ENCODE measurements at regions not wholly inside any gene's neighbourhood (a gene's known extent, or its start where the extent isn't known, plus 50 kb on each side); places are given as distances from the start of the nearest gene placed in this dataset.
A peak's percentile ranks its signal among the peaks of the same experiment; 100 is the strongest.
"Not testable (repeated sequence)": the region's sequence is repeated elsewhere in the genome, so short reads cannot be mapped to it uniquely, and the experiment has no call there.

DNA sequence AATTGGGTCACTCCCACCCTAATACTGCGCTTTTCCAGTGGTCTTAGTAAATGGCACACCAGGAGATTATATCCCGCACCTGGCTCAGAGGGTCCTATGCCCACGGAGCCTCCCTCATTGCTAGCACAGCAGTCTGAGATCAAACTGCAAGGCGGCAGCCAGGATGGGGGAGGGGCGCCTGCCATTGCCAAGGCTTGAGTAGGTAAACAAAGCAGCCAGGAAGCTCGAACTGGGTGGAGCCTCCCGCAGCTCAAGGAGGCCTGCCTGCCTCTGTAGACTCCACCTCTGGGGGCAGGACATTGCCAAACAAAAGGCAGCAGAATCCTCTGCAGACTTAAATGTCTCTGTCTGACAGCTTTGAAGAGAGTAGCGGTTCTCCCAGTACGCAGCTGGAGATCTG, 52.4 kb upstream of the PMPCB start:
- H3K27ac Mint-ChIP-seq; H3K4me3 ChIP-seq (ENCODE audit: low read length); H3K27me3 ChIP-seq (ENCODE audit: insufficient read depth, low read length, poor library complexity, severe bottlenecking); DNase-seq; H3K4me1 ChIP-seq (ENCODE audit: insufficient read depth, low read length); H3K27ac ChIP-seq (ENCODE audit: low read depth, low read length); H3K4me1 Mint-ChIP-seq; POLR2A ChIA-PET; H3K9me3 ChIP-seq (ENCODE audit: low read length); CTCF ChIA-PET; H3K27me3 Mint-ChIP-seq; H3K36me3 ChIP-seq (ENCODE audit: insufficient read depth, low read length); H3K4me3 Mint-ChIP-seq: not testable (repeated sequence)
- peaks cover 0 to 15% (median 6%) of the 10 kb centered on the region in 5 donors for H3K9me3 Mint-ChIP-seq
- peaks cover 0 to 34% (median 2%) of the 10 kb centered on the region in 3 donors for H3K36me3 Mint-ChIP-seq

DNA sequence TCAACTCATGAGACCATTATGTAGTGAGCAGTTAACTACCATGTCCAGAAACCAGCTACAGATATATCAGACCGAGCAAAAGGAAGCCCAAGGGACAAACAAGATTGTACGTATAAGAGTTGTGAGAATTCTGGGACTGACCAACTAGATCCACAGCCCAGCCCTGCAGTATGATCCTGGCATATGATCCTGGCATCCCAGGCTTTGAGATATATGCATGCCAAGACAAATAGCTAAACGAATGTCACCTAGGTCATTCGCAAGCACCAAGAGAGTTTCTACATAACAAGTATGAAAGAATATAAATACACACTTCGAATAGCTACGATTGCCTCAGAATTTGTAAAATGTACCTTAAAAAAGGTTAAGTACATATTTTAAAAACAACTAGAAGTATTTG, 56.4 kb upstream of the PMPCB start:
- Histone ChIP-seq H3K9me3 (ENCODE audit: low read length) (no peaks in the 10 kb centered on the region), H3K27me3 (ENCODE audit: insufficient read depth, low read length, poor library complexity, severe bottlenecking) (no peaks in the 10 kb centered on the region), H3K27ac (ENCODE audit: low read depth, low read length) (no peak overlapping the region), H3K4me3 (ENCODE audit: low read length) (no peak overlapping the region), H3K4me1 (ENCODE audit: insufficient read depth, low read length) (no peaks in the 10 kb centered on the region), H3K36me3 (ENCODE audit: insufficient read depth, low read length) (no peaks in the 10 kb centered on the region)
- no peaks in the 10 kb centered on the region for H3K4me1 Mint-ChIP-seq
- peaks cover 0 to 2% of the 10 kb centered on the region in 2 donors for H3K27me3 Mint-ChIP-seq
- no peak overlapping the region for H3K4me3 Mint-ChIP-seq
- H3K9me3 Mint-ChIP-seq, result peaks cover 0 to 7% (median 4%) of the 10 kb centered on the region in 5 donors
- CTCF ChIA-PET, result no interaction called here
- POLR2A ChIA-PET, result no interaction called here
- H3K27ac Mint-ChIP-seq, result peak overlapping the region in 1 of 8 donors; percentile 36
- no peak for DNase-seq
- peaks cover 0 to 11% (median 0%) of the 10 kb centered on the region in 3 donors for H3K36me3 Mint-ChIP-seq

DNA sequence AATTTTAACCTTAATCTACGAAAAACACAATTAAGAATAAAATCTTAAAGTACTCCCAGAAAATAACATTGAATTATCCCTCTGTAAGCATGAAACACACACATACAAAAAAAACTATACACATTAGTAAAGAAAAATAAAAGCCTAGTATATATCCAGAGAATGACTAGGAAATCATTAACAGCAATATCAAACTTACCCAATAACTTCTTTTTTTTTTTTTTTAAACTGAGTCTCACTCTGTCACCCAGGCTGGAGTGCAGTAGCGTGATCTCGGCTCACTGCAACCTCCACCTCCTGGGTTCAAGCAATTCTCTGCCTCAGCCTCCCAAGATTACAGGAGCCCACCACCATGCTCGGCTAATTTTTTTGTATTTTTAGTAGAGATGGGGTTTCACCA, 61.4 kb upstream of the PMPCB start:
- H3K4me3 Mint-ChIP-seq; H3K4me1 Mint-ChIP-seq; H3K27ac Mint-ChIP-seq; H3K36me3 ChIP-seq (ENCODE audit: insufficient read depth, low read length); H3K27me3 Mint-ChIP-seq; CTCF ChIA-PET; POLR2A ChIA-PET; H3K9me3 Mint-ChIP-seq; H3K36me3 Mint-ChIP-seq; H3K9me3 ChIP-seq (ENCODE audit: low read length); H3K4me1 ChIP-seq (ENCODE audit: insufficient read depth, low read length); DNase-seq; H3K27me3 ChIP-seq (ENCODE audit: insufficient read depth, low read length, poor library complexity, severe bottlenecking); H3K4me3 ChIP-seq (ENCODE audit: low read length); H3K27ac ChIP-seq (ENCODE audit: low read depth, low read length): not testable (repeated sequence)

DNA sequence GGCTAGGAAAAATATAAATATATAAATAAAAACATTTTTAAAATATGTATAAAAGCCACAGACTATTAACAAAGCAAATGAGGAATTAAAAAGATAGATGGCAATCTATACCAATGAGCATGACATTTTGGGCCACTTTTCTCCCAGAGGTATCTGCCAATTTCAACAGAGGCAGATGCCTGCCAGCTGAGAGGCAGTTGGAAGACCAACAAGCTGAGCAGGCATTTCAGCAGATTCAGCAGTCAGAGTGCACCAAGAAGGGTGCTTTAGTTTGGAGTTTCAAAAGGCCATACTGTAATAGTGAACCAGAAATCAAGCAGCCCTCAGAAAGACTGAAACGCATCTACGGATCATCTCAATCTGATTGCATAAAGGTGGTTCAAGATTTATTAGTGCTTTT, 62.4 kb upstream of the PMPCB start:
- H3K9me3 ChIP-seq (ENCODE audit: low read length); H3K27me3 Mint-ChIP-seq; H3K27me3 ChIP-seq (ENCODE audit: insufficient read depth, low read length, poor library complexity, severe bottlenecking); H3K27ac Mint-ChIP-seq; H3K4me3 ChIP-seq (ENCODE audit: low read length); POLR2A ChIA-PET; H3K36me3 Mint-ChIP-seq; H3K27ac ChIP-seq (ENCODE audit: low read depth, low read length); CTCF ChIA-PET; H3K36me3 ChIP-seq (ENCODE audit: insufficient read depth, low read length); H3K4me1 ChIP-seq (ENCODE audit: insufficient read depth, low read length); H3K9me3 Mint-ChIP-seq; H3K4me3 Mint-ChIP-seq; DNase-seq; H3K4me1 Mint-ChIP-seq: not testable (repeated sequence)

- H3K36me3 ChIP-seq (ENCODE audit: insufficient read depth, low read length); H3K27me3 Mint-ChIP-seq; H3K4me3 Mint-ChIP-seq; H3K9me3 ChIP-seq (ENCODE audit: low read length); H3K4me1 ChIP-seq (ENCODE audit: insufficient read depth, low read length); H3K4me1 Mint-ChIP-seq; CTCF ChIA-PET; DNase-seq; POLR2A ChIA-PET; H3K9me3 Mint-ChIP-seq; H3K27ac ChIP-seq (ENCODE audit: low read depth, low read length); H3K27ac Mint-ChIP-seq; H3K4me3 ChIP-seq (ENCODE audit: low read length); H3K27me3 ChIP-seq (ENCODE audit: insufficient read depth, low read length, poor library complexity, severe bottlenecking): not testable (repeated sequence)
- H3K36me3 Mint-ChIP-seq, result peaks cover 0 to 14% (median 0%) of the 10 kb centered on the region in 3 donors
These were observed 69.4 kb upstream of the PMPCB start for GRCh38 chr7:103227787-103228186.

DNA sequence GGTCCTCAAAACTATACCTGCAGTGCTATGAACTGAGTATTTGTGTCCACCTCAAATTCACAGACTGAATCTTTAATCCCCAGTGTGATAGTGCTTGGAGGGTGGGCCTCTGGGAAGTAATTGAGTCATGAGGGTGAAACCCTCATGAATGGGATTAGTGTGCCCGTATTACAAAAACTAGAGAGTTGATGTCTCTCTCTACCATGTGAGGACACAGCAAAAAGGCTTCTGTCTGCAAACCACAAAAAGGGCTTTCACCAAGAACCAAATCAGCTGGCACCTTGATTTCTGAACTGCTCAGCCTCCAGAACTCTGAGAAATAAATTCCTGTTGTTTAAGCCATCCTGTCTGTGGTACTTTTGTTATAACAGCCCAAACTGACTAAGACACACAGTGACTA, 71.4 kb upstream of the PMPCB start:
- H3K9me3 ChIP-seq (ENCODE audit: low read length); H3K36me3 ChIP-seq (ENCODE audit: insufficient read depth, low read length); H3K4me1 ChIP-seq (ENCODE audit: insufficient read depth, low read length); H3K4me3 ChIP-seq (ENCODE audit: low read length); H3K4me3 Mint-ChIP-seq; POLR2A ChIA-PET; H3K27me3 ChIP-seq (ENCODE audit: insufficient read depth, low read length, poor library complexity, severe bottlenecking); H3K27me3 Mint-ChIP-seq; H3K4me1 Mint-ChIP-seq; DNase-seq; H3K27ac Mint-ChIP-seq; H3K9me3 Mint-ChIP-seq; CTCF ChIA-PET; H3K27ac ChIP-seq (ENCODE audit: low read depth, low read length): not testable (repeated sequence)
- H3K36me3 Mint-ChIP-seq, result peaks cover 0 to 14% (median 0%) of the 10 kb centered on the region in 3 donors

DNA sequence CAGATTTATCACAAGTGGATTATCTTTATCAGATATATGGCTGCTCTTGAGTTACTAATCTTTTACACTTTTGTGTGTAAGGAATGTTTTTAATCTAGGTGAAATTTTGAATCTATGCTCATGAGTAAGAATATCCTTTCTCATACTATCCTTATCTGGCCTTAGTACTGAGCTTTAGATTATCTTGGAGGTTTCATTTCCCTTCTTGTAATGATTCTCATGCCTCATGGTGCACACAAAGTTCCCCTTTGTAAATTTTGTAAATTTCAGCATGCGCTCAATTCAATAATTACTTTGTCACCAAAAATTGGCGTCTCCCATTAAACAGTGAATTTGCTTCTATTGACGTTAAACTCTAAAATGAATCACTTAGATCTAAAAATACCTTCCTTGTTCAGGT, 74.2 kb upstream of the NAPEPLD start:
- H3K9me3 ChIP-seq (ENCODE audit: low read length); POLR2A ChIA-PET; H3K27ac Mint-ChIP-seq; H3K27me3 Mint-ChIP-seq; H3K4me3 ChIP-seq (ENCODE audit: low read length); DNase-seq; H3K9me3 Mint-ChIP-seq; H3K4me3 Mint-ChIP-seq; H3K27me3 ChIP-seq (ENCODE audit: insufficient read depth, low read length, poor library complexity, severe bottlenecking); CTCF ChIA-PET; H3K36me3 ChIP-seq (ENCODE audit: insufficient read depth, low read length); H3K27ac ChIP-seq (ENCODE audit: low read depth, low read length); H3K4me1 ChIP-seq (ENCODE audit: insufficient read depth, low read length); H3K4me1 Mint-ChIP-seq: not testable (repeated sequence)
- H3K36me3 Mint-ChIP-seq, result peaks cover 0 to 14% (median 0%) of the 10 kb centered on the region in 3 donors

DNA sequence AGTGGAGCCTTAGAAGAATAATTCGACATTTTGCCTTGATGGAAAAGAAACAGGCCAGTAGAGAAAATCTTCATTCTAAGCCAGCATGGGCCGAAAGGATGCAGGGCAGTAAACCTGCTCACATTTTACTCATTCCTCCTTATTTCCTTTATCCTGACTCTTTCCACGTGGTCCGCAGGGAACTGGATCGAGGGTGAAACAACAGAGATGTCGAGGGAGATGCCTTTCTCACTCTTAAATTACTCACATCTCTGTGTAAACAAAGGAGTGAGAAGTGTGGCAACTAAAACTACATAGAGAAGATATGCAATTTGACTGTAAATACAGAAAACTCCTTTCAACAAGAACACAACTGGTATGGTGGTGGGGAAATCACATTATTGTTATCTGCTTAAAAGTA, 62.1 kb upstream of the NAPEPLD start:
- H3K36me3 Mint-ChIP-seq; H3K9me3 Mint-ChIP-seq; H3K27ac Mint-ChIP-seq; H3K4me3 ChIP-seq (ENCODE audit: low read length); H3K27me3 ChIP-seq (ENCODE audit: insufficient read depth, low read length, poor library complexity, severe bottlenecking); H3K27ac ChIP-seq (ENCODE audit: low read depth, low read length); DNase-seq; H3K27me3 Mint-ChIP-seq; H3K4me3 Mint-ChIP-seq; CTCF ChIA-PET; H3K4me1 Mint-ChIP-seq; H3K9me3 ChIP-seq (ENCODE audit: low read length); H3K4me1 ChIP-seq (ENCODE audit: insufficient read depth, low read length); POLR2A ChIA-PET; H3K36me3 ChIP-seq (ENCODE audit: insufficient read depth, low read length): not testable (repeated sequence)

DNA sequence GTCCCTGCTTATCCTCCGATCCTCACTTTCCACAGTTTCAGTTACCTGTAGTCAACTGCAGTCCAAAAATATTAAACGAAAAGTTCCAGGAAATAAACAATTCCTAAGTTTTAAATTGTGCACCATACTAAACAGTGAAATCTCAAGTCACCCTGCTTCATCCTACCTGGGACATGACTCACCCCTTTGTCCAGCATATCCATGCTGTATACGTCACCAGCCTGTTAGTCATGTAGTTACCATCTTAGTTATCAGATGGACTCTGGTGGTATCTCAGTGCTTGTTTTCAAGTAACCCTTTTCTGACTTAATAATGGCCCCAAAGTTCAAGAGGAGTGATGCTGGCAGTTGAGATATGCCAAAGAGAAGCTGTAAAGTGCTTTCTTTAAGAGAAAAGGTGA, 50.3 kb upstream of the NAPEPLD start:
- H3K27me3 ChIP-seq (ENCODE audit: insufficient read depth, low read length, poor library complexity, severe bottlenecking); H3K27ac ChIP-seq (ENCODE audit: low read depth, low read length); DNase-seq; H3K36me3 Mint-ChIP-seq; H3K4me3 Mint-ChIP-seq; H3K4me3 ChIP-seq (ENCODE audit: low read length); H3K9me3 ChIP-seq (ENCODE audit: low read length); POLR2A ChIA-PET; H3K4me1 Mint-ChIP-seq; H3K4me1 ChIP-seq (ENCODE audit: insufficient read depth, low read length); H3K36me3 ChIP-seq (ENCODE audit: insufficient read depth, low read length); H3K27me3 Mint-ChIP-seq; H3K9me3 Mint-ChIP-seq; CTCF ChIA-PET: not testable (repeated sequence)
- H3K27ac Mint-ChIP-seq, result peak overlapping the region in 1 of 8 donors; percentile 48
